BJ (cell line): ENCODE measurements at regions not wholly inside any gene's neighbourhood (a gene's known extent, or its start where the extent isn't known, plus 50 kb on each side); places are given as distances from the start of the nearest gene placed in this dataset.

Experiments
- CTCF ChIA-PET: fragments of 350-600 bp; formaldehyde crosslinking; extraction: SDS; loops from one replicate; lab custom pipeline; 2021; ENCODE audit warnings: antibody characterized with exemption, inconsistent platforms; lab: Yijun Ruan, JAX
- POLR2A ChIA-PET: fragments of 300-600 bp; sonication (Branson Sonifier 250); formaldehyde crosslinking; extraction: SDS; loops from one replicate; lab custom pipeline; 2021; ENCODE audit warnings: antibody characterized with exemption; lab: Charles Lee
- DNase-seq: peaks from one replicate; pipeline ENCODE4 v3.0.0-alpha.2; 2011; ENCODE audit warnings: low read depth
- H3K27me3 ChIP-seq: 2 replicates; pipeline ENCODE4 v1.6.0; 2011; ENCODE audit warnings: low read length; ENCODE audit not compliant: control insufficient read depth, insufficient read depth
- H3K36me3 ChIP-seq: 2 replicates; pipeline ENCODE4 v1.5.1; 2011; ENCODE audit warnings: low read length; ENCODE audit not compliant: control insufficient read depth, insufficient read depth
- H3K4me3 ChIP-seq: 2 replicates; pipeline ENCODE4 v1.5.1; 2011; ENCODE audit warnings: low read depth, mild to moderate bottlenecking, control low read depth, low read length
- TF ChIP-seq, protein P1 (sequence below): IDR thresholded peaks from 2 replicates; pipeline ENCODE4 v1.5.1; 2011; ENCODE audit warnings: low read depth, mild to moderate bottlenecking, control low read depth, inconsistent platforms, low read length, moderate library complexity; ENCODE audit not compliant: insufficient read depth

DNA sequence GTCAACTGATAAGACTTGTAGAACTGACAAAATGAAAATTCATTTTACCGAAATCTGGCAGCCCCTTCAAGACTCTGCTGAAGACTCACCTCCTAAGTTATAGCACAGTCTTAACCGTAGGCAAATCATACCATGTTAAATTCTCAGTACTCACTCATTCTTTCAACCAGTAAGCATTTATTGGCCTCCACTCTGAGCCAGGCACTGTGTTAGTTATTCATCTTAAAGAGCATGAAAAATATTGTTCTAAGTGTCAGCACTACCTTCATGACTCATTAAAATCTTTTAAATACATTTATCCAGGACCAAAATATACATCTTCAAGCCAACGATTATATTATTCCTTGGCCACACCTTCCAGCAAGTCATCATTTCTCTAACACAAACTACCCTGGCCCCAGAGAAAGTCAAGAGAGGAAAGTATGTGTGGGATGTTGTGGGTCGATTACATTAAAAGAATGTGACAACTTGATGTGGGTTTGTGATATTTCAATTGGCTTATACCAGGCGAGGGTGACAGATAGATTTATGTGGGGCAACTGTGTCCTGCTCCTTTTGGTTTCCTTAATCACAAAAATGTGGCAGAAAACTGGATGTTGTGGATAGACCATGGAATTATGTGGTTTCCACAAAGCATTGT is 55.0 kb downstream of the TMEM30B start:
- Histone ChIP-seq H3K4me3 (no peak overlapping the region), H3K36me3 (no peaks in the 10 kb centered on the region), H3K27me3 (0 out of 2 replicates have a peak, but pooled peaks cover 1% of the 10 kb centered on the region)
- TF ChIP-seq, protein P1, sequence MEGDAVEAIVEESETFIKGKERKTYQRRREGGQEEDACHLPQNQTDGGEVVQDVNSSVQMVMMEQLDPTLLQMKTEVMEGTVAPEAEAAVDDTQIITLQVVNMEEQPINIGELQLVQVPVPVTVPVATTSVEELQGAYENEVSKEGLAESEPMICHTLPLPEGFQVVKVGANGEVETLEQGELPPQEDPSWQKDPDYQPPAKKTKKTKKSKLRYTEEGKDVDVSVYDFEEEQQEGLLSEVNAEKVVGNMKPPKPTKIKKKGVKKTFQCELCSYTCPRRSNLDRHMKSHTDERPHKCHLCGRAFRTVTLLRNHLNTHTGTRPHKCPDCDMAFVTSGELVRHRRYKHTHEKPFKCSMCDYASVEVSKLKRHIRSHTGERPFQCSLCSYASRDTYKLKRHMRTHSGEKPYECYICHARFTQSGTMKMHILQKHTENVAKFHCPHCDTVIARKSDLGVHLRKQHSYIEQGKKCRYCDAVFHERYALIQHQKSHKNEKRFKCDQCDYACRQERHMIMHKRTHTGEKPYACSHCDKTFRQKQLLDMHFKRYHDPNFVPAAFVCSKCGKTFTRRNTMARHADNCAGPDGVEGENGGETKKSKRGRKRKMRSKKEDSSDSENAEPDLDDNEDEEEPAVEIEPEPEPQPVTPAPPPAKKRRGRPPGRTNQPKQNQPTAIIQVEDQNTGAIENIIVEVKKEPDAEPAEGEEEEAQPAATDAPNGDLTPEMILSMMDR = no peak
- DNase-seq = no peak
- ChIA-PET CTCF (no interaction called here), POLR2A (no interaction called here)

DNA sequence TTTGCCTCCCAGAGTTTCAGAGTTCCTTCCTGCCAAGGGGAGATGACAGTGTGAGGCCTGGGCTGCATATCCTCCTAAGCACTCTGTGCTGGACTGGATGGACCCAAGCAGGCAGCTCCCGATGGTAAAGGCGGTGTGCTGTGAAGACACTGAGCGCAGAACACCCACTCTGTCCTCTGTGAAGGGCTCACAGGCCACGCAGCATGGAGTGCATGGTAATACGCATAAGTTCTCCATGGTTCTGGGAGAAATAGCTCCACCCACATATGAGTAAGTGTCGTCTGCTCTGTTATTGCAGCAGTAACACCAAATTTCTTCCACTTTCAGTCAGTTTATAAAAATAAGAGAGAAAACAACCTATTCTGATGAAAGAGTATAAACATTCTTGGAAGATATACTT is 55.8 kb downstream of the TMEM30B start:
- POLR2A ChIA-PET = no interaction called here
- no peak for DNase-seq
- TF ChIP-seq, protein P1 = no peak
- CTCF ChIA-PET = interaction anchor here (0.6 to 1.4 kb wide), 3 partner anchors 19 to 163 kb away, joined by 3 to 4 read pairs (median 3); no protein-coding TSS in a partner anchor
- H3K27me3 ChIP-seq = 0 out of 2 replicates have a peak, but pooled peaks cover 1% of the 10 kb centered on the region
- no peaks in the 10 kb centered on the region for H3K36me3 ChIP-seq
- H3K4me3 ChIP-seq = no peak overlapping the region

DNA sequence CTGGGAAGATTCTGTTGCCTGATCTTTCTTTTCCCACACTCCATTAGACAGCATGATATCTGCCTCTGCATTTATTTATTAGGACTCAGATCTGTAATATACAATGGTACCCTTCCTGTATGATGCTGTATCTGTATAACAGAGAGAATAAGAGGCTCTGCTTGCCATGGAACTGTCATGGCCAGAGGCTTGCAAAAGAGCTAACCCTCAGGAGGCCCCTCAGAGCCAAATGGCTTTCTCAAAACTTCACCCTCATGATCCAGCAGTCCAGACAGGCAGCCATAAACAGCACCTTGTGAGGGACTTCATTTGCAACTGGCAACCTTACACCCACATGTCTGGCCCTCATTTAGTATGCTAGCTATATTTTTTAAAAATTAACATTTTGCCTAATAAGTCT is 57.6 kb downstream of the TMEM30B start:
- no peak overlapping the region for H3K4me3 ChIP-seq
- H3K27me3 ChIP-seq = 0 out of 2 replicates have a peak, but pooled peaks cover 1% of the 10 kb centered on the region
- H3K36me3 ChIP-seq = no peaks in the 10 kb centered on the region
- CTCF ChIA-PET = interaction anchor here (2.3 kb wide), 1 partner anchor 15 kb away, joined by 9 read pairs; no protein-coding TSS in a partner anchor
- DNase-seq = no peak
- POLR2A ChIA-PET = no interaction called here
- TF ChIP-seq, protein P1 = no peak

DNA sequence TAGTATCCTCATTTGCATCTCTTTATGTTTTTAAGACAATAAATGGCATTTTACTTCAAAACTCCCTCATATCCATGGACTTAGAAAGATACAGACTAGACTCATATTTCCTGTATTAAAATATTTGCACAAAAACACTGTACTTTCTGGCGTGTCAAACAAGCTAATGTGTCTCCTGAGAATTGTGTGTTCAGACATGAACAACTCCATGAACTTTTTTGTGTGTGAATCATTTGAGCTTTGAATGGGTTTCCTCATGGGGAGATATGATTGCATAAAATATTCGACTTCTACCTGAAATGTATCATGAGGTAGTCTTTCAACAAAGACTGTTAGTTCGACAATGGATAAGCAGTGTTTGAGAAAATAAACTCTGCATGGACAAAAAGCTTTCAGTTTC is 58.8 kb downstream of the TMEM30B start:
- no peaks in the 10 kb centered on the region for H3K36me3 ChIP-seq
- no peak for DNase-seq
- H3K4me3 ChIP-seq = no peak overlapping the region
- TF ChIP-seq, protein P1 = no peak
- H3K27me3 ChIP-seq = 0 out of 2 replicates have a peak, but pooled peaks cover 1% of the 10 kb centered on the region
- ChIA-PET CTCF (interaction anchor here (0.7 to 2.3 kb wide), 2 partner anchors 16 to 345 kb away, joined by 4 to 9 read pairs; no protein-coding TSS in a partner anchor), POLR2A (no interaction called here)

DNA sequence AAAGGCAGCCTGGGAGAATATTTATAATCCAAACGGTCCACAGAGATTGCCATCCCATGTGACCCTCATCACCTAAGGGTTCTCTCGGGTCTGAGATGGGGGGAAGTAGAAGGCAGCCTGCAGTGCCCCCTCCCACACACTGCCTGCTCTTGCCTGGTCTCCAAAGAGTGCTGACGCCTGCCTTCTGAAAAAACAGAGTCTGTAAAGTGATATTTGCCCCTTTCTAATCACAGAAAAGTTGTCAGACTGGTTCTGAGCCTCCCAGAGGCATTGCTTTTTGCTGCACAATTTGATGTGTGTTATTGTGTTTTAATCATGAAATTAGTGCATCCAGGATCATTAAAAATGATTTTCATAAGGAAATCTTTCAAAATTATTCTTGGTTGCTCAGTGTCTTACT is 59.2 kb downstream of the TMEM30B start:
- ChIA-PET CTCF (interaction anchor here (2.3 kb wide), 1 partner anchor 17 kb away, joined by 9 read pairs; no protein-coding TSS in a partner anchor), POLR2A (no interaction called here)
- H3K27me3 ChIP-seq = 0 out of 2 replicates have a peak, but pooled peaks cover 1% of the 10 kb centered on the region
- no peak for DNase-seq
- no peaks in the 10 kb centered on the region for H3K36me3 ChIP-seq
- no peak overlapping the region for H3K4me3 ChIP-seq
- TF ChIP-seq, protein P1 = no peak
